HEK293 (cell line): ENCODE measurements at regions not wholly inside any gene's neighbourhood (a gene's known extent, or its start where the extent isn't known, plus 50 kb on each side); places are given as distances from the start of the nearest gene placed in this dataset.

Source experiments
- ATF2 ChIP-seq: fragments of 450-650 bp; formaldehyde crosslinking; IDR thresholded peaks from 2 replicates; pipeline ENCODE4 v1.5.1; 2016; ENCODE audit warnings: missing biosample characterization, missing genetic modification characterization, low read depth
- BCL11B ChIP-seq: fragments of 450-650 bp; formaldehyde crosslinking; IDR thresholded peaks from 2 replicates; pipeline ENCODE4 v1.5.1; 2016; ENCODE audit warnings: low read depth, missing biosample characterization, missing genetic modification characterization
- CTCF ChIP-seq: fragments of 450-650 bp; formaldehyde crosslinking; IDR thresholded peaks from 2 replicates; pipeline ENCODE4 v1.5.1; 2016; ENCODE audit warnings: missing biosample characterization, missing genetic modification characterization
- SETDB1 ChIP-seq: IDR thresholded peaks from one replicate; pipeline ENCODE4 v1.6.1; 2017; ENCODE audit warnings: mild to moderate bottlenecking, low read length, moderate library complexity, mixed read lengths; ENCODE audit not compliant: insufficient read length

GRCh38 chr16:77488652-77489051, 53.8 kb upstream of the ADAMTS18 start:
- no peak for TF ChIP-seq ATF2 (tag by site-specific recombination)
- no peak for TF ChIP-seq SETDB1
- TF ChIP-seq BCL11B = no peak
- TF ChIP-seq CTCF (tag by site-specific recombination) = no peak
